ENCODE measurements at regions not wholly inside any gene's neighbourhood (a gene's known extent, or its start where the extent isn't known, plus 50 kb on each side); places are given as distances from the start of the nearest gene placed in this dataset.
"Not testable (repeated sequence)": the region's sequence is repeated elsewhere in the genome, so short reads cannot be mapped to it uniquely, and the experiment has no call there.

GRCh38 chr9:13439685-13440476 is 160.4 kb upstream of the MPDZ start:
- WGBS, 3 donors, result 53 to 67% (median 65%) methylated on average over 3 of the region's 3 CpGs
- ATAC-seq (no peak), DNase-seq (no peak)
- Histone ChIP-seq H3K4me3 (no peak overlapping the region), H3K27ac (no peak overlapping the region), H3K9me3 (no peaks in the 10 kb centered on the region), H3K27me3 (ENCODE audit: insufficient read depth in 3 of 3, low read length in 2 of 3) (no peaks in the 10 kb centered on the region), H3K36me3 (ENCODE audit: insufficient read depth in 1 of 2, low read depth in 1 of 2) (no peaks in the 10 kb centered on the region), H3K4me1 (peaks cover 6% of the 10 kb centered on the region)
- intact Hi-C loops (cut with DNase I), result loop anchor here in 1 of 2 donors (10.0 kb wide), 1 partner anchor 115 kb away; no protein-coding TSS in a partner anchor
- TF ChIP-seq CTCF (IDR thresholded peaks at IDR 0.05), result no peak

- intact Hi-C loops (cut with DNase I), result no loop called here
- no peaks in the 10 kb centered on the region for H3K36me3 ChIP-seq (ENCODE audit: insufficient read depth in 1 of 2, low read depth in 1 of 2)
- ATAC-seq (no peak), DNase-seq (no peak)
- 35 to 67% (median 45%) methylated on average over 1 of the region's 1 CpG for WGBS, 3 donors
- no peak for TF ChIP-seq CTCF (IDR thresholded peaks at IDR 0.05)
- H3K4me3 ChIP-seq, result no peak overlapping the region
- no peaks in the 10 kb centered on the region for H3K9me3 ChIP-seq
- H3K4me1 ChIP-seq, result peaks cover 6% of the 10 kb centered on the region
- no peaks in the 10 kb centered on the region for H3K27me3 ChIP-seq (ENCODE audit: insufficient read depth in 3 of 3, low read length in 2 of 3)
- no peak overlapping the region for H3K27ac ChIP-seq
These were observed 158.4 kb upstream of the MPDZ start for GRCh38 chr9:13437866-13438265.

GRCh38 chr9:13436591-13436990 is 157.1 kb upstream of the MPDZ start:
- Histone ChIP-seq H3K9me3 (no peaks in the 10 kb centered on the region), H3K36me3 (ENCODE audit: insufficient read depth in 1 of 2, low read depth in 1 of 2) (no peaks in the 10 kb centered on the region), H3K4me3 (no peak overlapping the region), H3K27me3 (ENCODE audit: insufficient read depth in 3 of 3, low read length in 2 of 3) (no peaks in the 10 kb centered on the region), H3K27ac (no peak overlapping the region), H3K4me1 (peaks cover 6% of the 10 kb centered on the region)
- 77 to 81% (median 79%) methylated on average over 1 of the region's 1 CpG for WGBS, 3 donors
- DNase-seq, result no peak
- ATAC-seq, result no peak
- intact Hi-C loops (cut with DNase I), result no loop called here
- TF ChIP-seq CTCF (IDR thresholded peaks at IDR 0.05), result no peak

GRCh38 chr9:13433453-13433852 is 154.0 kb upstream of the MPDZ start:
- not testable (repeated sequence) for H3K27ac ChIP-seq

GRCh38 chr9:13432904-13433303 is 153.4 kb upstream of the MPDZ start:
- Histone ChIP-seq H3K27me3 (ENCODE audit: insufficient read depth in 3 of 3, low read length in 2 of 3) (no peaks in the 10 kb centered on the region), H3K27ac (no peak overlapping the region), H3K4me3 (no peak overlapping the region), H3K36me3 (ENCODE audit: insufficient read depth in 1 of 2, low read depth in 1 of 2) (no peaks in the 10 kb centered on the region), H3K4me1 (peaks cover 22% of the 10 kb centered on the region), H3K9me3 (no peaks in the 10 kb centered on the region)
- intact Hi-C loops (cut with DNase I), result no loop called here
- no peak for TF ChIP-seq CTCF (IDR thresholded peaks at IDR 0.05)
- ATAC-seq, result no peak
- DNase-seq, result no peak
- 72 to 88% (median 81%) methylated on average over 1 of the region's 1 CpG for WGBS, 3 donors

More at GRCh38 chr9:13433453-13433852, 154.0 kb upstream of the MPDZ start:
- H3K9me3 ChIP-seq; ATAC-seq; DNase-seq; H3K4me3 ChIP-seq; intact Hi-C loops (cut with DNase I); H3K36me3 ChIP-seq (ENCODE audit: insufficient read depth in 1 of 2, low read depth in 1 of 2); H3K27me3 ChIP-seq (ENCODE audit: insufficient read depth in 3 of 3, low read length in 2 of 3): not testable (repeated sequence)
- H3K4me1 ChIP-seq, result peaks cover 17% of the 10 kb centered on the region
- WGBS, 3 donors, result 96 to 99% (median 98%) methylated on average over 4 of the region's 4 CpGs
